Activated naive CD4-positive, alpha-beta T cell treated with anti-CD3 and anti-CD28 coated beads, Interleukin-2, amount 50 U/mL, for 24 hours (primary cell): ENCODE measurements at regions not wholly inside any gene's neighbourhood (a gene's known extent, or its start where the extent isn't known, plus 50 kb on each side); places are given as distances from the start of the nearest gene placed in this dataset.
"Not testable (repeated sequence)": the region's sequence is repeated elsewhere in the genome, so short reads cannot be mapped to it uniquely, and the experiment has no call there.

Source experiments
- H3K27ac Mint-ChIP-seq: one replicate; pipeline ENCODE4 v1.8.0; 2021; ENCODE audit warnings: mild to moderate bottlenecking, mixed read lengths
- H3K27me3 Mint-ChIP-seq: one replicate; pipeline ENCODE4 v1.8.0; 2021; ENCODE audit warnings: mixed read lengths
- H3K36me3 Mint-ChIP-seq: one replicate; pipeline ENCODE4 v1.8.0; 2021; ENCODE audit warnings: mixed read lengths
- H3K4me1 Mint-ChIP-seq: one replicate; pipeline ENCODE4 v1.8.0; 2021; ENCODE audit warnings: mixed read lengths
- H3K4me3 Mint-ChIP-seq: one replicate; pipeline ENCODE4 v1.8.0; 2021; ENCODE audit warnings: mild to moderate bottlenecking, mixed read lengths
- H3K9me3 Mint-ChIP-seq: one replicate; pipeline ENCODE4 v1.8.0; 2021; ENCODE audit warnings: mixed read lengths

DNA sequence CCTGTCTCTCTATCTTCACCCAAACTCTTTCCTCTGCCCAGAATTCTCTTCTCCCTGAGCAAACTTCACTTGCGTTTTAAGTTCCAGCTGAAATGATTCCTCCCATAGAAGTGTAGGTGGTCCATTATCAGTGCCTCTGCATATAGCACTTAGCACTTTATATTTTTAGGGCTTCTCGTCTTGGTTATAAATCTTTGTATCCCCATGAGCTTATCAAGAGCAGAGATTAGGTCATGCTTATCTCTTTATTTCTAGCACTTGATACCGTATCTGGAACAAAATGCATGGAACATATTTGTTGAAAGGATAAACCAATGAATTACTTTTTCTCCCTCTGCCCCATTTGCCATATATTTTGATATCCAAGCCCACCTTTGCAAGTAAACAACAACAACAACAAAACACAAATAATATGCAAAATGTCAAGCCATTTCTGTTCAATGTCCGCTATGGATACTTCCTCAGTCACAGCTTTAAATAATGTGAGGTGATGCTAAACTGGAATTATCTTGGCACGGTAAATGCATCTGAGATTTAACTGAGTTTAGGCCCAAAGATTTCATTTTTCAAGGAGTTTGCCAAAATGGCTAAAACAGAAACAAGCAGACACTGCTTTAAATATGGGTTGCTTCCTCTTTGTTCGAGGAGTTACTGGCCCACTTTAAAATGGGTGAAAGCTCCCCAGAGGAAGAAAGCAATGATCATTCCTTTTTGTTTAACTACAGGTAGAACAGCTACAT, 106.2 kb upstream of the STMND1 start:
- no peak overlapping the region for H3K4me3 Mint-ChIP-seq
- peaks cover 6% of the 10 kb centered on the region for H3K27me3 Mint-ChIP-seq
- peaks cover 2% of the 10 kb centered on the region for H3K9me3 Mint-ChIP-seq
- no peaks in the 10 kb centered on the region for H3K4me1 Mint-ChIP-seq
- H3K36me3 Mint-ChIP-seq: no peaks in the 10 kb centered on the region
- H3K27ac Mint-ChIP-seq: no peak overlapping the region

DNA sequence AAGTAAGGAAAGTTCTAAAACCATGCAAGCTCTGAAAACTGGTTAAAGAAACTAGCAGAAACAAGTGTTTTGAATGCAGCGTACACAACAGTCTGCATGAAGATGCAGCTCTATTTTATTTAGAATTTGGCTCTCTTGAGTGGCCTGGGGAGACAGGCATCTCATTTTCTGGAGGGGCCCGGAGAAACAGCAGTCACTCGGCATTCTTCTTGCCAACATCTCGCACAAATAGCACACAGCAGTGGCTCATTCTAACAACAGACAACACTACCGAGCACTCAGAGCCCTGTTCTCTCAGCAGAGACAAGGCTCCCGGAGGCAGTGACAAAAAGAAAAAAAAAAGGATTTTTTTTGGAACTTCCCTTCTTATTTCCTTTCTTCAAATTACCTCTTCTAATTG, 108.5 kb upstream of the STMND1 start:
- Mint-ChIP-seq H3K27ac (no peak overlapping the region), H3K9me3 (peaks cover 13% of the 10 kb centered on the region), H3K36me3 (peaks cover 1% of the 10 kb centered on the region), H3K4me3 (no peak overlapping the region), H3K4me1 (no peaks in the 10 kb centered on the region), H3K27me3 (peaks cover 7% of the 10 kb centered on the region)

DNA sequence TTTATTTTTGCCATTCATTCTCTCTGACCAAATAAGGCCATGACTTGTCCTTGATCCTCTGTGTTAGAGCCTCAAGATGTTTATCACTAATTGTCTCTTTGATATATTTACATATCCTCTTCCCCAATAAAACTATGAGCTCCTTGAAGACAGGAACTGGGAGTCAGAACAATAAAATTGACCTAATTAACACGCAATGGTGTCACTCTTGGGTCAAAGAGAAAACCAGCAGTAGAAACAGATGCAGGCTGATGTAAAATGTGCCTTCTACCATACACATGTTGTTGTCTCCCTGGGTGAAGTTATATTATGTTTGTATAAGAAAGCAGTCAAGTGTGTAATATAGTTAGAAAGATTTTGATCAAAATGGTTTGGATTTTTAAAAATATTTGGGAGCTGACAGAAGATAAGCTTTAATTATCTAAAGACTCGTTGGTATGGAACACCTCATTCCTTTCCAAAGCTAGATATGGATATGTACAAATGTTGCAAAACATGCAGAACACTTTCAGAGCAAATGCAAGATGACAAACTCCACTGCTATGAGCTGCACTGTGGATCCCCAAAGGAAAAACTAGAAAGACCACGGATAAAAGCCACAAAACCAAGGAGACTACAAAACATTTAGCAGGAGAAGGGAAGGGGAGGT, 109.7 kb upstream of the STMND1 start:
- H3K27me3 Mint-ChIP-seq: peaks cover 7% of the 10 kb centered on the region
- H3K4me1 Mint-ChIP-seq: no peaks in the 10 kb centered on the region
- H3K36me3 Mint-ChIP-seq: peaks cover 1% of the 10 kb centered on the region
- no peak overlapping the region for H3K27ac Mint-ChIP-seq
- H3K9me3 Mint-ChIP-seq: peaks cover 13% of the 10 kb centered on the region
- H3K4me3 Mint-ChIP-seq: no peak overlapping the region

DNA sequence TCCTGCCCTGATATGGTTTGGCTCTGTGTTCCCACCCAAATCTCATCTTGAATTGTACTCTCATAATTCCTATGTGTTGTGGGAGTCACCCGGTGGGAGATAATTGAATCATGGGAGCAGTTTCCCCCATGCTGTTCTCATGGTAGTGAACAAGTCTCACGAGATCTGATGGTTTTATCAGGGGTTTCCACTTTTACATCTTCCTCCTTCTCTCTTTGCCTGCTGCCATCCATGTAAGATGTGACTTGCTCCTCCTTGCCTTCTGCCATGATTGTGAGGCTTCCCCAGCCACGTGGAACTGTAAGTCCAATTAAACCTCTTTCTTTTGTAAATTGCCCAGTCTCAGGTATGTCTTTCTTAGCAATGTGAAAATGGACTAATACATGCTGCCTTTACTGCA, 111.9 kb upstream of the STMND1 start:
- H3K4me1 Mint-ChIP-seq, H3K36me3 Mint-ChIP-seq, H3K27ac Mint-ChIP-seq, H3K4me3 Mint-ChIP-seq: not testable (repeated sequence)
- H3K9me3 Mint-ChIP-seq: peaks cover 13% of the 10 kb centered on the region
- H3K27me3 Mint-ChIP-seq: peaks cover 10% of the 10 kb centered on the region

DNA sequence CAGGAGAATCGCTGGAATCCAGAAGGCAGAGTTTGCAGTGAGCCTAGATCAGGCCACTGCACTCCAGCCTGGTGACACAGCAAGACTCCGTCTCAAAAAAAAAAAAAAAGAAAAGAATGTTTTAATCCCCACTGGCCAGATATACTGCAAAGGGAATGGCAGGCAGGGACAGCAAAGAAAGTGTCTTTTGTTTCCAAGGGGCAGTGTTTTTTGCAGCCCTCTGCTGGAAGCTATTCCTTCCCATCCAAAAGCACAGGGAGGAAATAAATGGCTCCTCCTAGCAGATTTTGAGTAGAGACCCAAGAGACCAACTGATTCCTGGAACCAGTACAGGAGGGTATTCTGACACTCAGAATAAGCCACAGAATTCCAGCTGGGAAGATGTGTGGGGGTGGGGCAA, 112.5 kb upstream of the STMND1 start:
- Mint-ChIP-seq H3K9me3 (peaks cover 13% of the 10 kb centered on the region), H3K27ac (no peak overlapping the region), H3K4me1 (no peaks in the 10 kb centered on the region), H3K36me3 (peaks cover 1% of the 10 kb centered on the region), H3K4me3 (no peak overlapping the region), H3K27me3 (peaks cover 14% of the 10 kb centered on the region)

DNA sequence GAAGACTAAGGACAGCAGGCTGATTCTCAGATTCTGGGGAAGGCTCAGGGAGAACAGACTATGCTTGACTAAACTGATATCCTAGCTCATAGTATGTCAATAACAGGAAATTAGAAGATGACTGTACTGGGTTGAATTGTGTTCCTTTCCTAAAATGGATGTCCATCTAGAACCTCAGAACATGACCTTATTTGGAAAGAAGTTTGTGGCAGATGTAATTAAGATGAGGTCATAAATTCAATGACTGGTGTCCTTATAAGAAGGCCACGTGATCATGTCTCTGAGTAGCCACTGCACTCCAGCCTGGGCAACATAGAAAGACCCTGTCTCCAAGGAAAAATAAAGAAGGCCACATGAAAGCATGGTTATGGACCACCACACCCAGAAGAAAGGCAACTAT, 113.9 kb upstream of the STMND1 start:
- H3K27me3 Mint-ChIP-seq: peaks cover 18% of the 10 kb centered on the region
- no peak overlapping the region for H3K27ac Mint-ChIP-seq
- H3K36me3 Mint-ChIP-seq: peaks cover 1% of the 10 kb centered on the region
- H3K4me3 Mint-ChIP-seq: no peak overlapping the region
- no peaks in the 10 kb centered on the region for H3K4me1 Mint-ChIP-seq
- peaks cover 13% of the 10 kb centered on the region for H3K9me3 Mint-ChIP-seq

DNA sequence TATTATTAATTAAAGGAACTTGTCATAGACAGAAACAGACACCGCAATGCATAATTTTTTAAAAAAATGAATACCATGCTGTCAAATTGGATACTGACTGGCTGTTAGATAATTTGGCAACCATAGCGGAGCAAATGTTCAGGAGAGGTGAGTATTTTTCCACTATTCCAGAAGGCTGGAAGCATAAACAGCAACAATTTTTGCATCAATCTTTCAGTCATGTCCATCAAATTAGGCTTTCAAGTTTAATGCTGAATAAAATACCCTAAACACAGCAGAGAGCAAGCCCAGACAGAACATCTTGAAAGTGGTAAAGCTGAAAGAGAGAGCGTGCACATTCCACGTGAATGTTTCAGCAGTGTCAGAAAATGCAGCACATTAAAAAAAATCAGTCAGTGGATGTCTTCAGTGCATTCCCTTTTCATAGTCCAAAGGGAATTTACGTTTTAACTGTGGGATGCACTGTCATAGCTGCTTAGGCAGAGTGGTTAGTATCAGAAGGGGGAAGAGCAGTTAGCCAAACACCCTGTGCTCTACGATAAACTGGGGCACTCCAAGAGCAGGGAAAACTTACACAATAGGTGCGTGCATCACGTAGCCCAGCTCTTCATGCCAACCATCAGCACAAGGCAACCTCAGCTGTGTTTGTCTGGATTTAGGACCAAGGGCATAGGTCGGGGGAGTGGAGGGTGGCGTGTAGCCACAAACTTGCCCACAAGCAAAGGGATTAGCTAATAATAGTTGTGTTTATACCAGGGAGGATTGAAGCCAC, 116.2 kb upstream of the STMND1 start:
- Mint-ChIP-seq H3K9me3 (peaks cover 11% of the 10 kb centered on the region), H3K4me3 (no peak overlapping the region), H3K4me1 (no peaks in the 10 kb centered on the region), H3K36me3 (peaks cover 1% of the 10 kb centered on the region), H3K27ac (no peak overlapping the region), H3K27me3 (peaks cover 21% of the 10 kb centered on the region)

DNA sequence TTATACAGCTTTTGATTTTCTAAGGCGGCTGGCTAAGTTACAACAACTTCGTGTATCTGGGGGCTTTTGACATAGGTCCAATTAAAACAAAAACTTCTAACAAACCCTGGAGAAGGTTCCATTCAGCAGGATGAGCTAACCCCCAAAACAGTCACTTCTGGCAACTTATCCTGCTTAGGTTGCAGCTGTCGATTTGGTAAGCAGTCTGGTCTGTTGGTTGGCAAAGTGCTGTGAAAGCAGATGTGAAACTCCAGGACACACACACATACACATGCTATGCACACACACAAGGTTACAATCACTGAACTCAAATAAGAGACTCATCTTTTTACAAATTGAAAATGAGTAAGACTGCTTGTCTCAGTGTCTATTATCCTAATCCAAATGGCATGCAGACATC, 119.0 kb upstream of the STMND1 start:
- Mint-ChIP-seq H3K27ac (no peak overlapping the region), H3K4me1 (no peaks in the 10 kb centered on the region), H3K27me3 (peaks cover 34% of the 10 kb centered on the region), H3K9me3 (no peaks in the 10 kb centered on the region), H3K4me3 (no peak overlapping the region), H3K36me3 (no peaks in the 10 kb centered on the region)

DNA sequence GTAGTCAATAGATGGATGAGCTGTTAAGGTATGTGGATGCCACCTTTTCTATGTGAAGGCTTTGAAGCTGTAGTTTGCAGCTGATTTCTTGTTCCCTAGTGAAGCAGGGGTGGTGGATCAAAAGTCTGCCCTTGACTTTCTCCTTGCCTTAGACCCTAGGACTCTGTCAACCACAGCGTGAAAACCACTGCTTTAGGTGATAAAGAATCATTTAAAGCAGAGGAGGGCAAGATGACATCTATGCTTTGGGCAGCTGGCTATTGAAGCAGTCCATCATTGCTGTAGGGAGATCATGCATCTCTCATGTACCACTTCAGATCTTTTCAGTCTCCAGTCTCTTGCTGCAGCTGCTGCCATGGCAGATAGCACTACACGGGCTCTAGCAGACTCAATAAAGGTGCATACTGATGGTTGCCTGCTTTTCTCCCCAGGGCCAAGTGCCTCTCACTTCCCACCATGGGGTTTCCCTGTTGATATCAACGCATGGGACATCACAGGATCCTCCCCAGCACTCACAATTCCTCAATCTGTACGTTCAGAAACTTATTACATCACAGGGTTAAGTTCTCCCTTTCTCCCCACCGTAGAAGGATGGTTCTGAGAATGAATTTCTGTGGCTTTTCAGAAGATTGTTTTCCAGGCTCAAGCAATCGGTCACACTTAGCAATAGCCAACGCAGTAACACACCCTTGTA, 122.0 kb upstream of the STMND1 start:
- Mint-ChIP-seq H3K36me3 (no peaks in the 10 kb centered on the region), H3K4me3 (no peak overlapping the region), H3K9me3 (no peaks in the 10 kb centered on the region), H3K4me1 (no peaks in the 10 kb centered on the region), H3K27ac (peak overlapping the region; percentile 8), H3K27me3 (peaks cover 40% of the 10 kb centered on the region)

DNA sequence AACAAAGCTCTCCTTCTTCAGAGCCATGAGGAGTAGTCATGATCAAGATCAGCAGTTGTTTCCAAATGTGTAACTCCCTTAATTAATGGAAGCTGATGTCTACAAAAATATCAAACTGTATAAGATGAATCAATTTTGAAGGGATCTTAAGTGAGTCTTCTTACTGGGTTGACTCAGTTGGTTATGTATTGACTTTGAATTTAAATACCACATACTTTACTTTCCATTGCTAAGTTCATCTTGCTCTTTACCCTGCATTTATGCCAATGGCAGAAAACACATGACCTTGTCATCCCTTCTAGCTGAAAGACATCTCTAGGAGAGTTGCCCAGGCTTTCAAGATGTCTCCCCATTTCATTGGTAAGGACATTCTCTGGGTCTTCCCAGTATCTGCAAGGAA, 123.2 kb upstream of the STMND1 start:
- H3K27ac Mint-ChIP-seq: no peak overlapping the region
- H3K4me3 Mint-ChIP-seq: no peak overlapping the region
- no peaks in the 10 kb centered on the region for H3K36me3 Mint-ChIP-seq
- H3K9me3 Mint-ChIP-seq: no peaks in the 10 kb centered on the region
- no peaks in the 10 kb centered on the region for H3K4me1 Mint-ChIP-seq
- peaks cover 36% of the 10 kb centered on the region for H3K27me3 Mint-ChIP-seq

DNA sequence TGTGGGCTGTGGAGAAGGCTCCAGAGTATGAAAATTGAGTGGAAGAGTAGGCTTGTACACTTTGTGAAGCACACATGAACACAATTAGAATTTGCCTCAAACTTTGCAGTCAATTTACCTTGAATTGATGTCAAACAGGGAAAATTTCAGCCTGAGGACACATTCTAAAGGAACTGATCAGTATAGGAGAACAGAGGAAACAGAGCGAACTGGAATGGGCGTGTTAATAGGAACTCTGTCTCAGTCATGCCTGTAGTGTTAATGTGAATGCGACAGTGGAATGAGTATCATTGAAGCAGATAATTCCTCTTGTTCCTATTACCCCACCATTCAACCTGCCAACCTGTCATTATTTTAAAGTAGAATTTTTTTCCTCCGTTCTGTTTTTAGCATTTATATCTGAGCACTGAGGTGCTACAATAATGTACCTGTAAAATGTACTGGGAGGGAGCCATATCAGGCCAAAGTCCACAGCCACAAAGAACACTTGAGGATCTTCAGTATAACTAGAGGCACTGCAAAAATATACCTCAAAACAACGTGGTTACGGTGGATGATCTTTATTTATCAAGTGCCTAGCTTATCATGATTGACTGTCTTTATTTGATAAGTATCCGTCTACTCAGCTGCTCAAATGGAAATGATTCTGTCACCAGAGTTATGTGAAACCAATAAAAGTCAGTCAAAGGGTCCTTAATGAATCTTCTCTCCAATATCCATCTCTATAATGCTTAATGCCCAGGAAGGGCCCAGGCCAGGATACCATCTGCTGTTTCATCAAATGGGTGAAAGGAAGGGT, 125.3 kb upstream of the STMND1 start:
- no peaks in the 10 kb centered on the region for H3K4me1 Mint-ChIP-seq
- H3K36me3 Mint-ChIP-seq: no peaks in the 10 kb centered on the region
- no peaks in the 10 kb centered on the region for H3K9me3 Mint-ChIP-seq
- no peak overlapping the region for H3K27ac Mint-ChIP-seq
- H3K27me3 Mint-ChIP-seq: peaks cover 37% of the 10 kb centered on the region
- no peak overlapping the region for H3K4me3 Mint-ChIP-seq

DNA sequence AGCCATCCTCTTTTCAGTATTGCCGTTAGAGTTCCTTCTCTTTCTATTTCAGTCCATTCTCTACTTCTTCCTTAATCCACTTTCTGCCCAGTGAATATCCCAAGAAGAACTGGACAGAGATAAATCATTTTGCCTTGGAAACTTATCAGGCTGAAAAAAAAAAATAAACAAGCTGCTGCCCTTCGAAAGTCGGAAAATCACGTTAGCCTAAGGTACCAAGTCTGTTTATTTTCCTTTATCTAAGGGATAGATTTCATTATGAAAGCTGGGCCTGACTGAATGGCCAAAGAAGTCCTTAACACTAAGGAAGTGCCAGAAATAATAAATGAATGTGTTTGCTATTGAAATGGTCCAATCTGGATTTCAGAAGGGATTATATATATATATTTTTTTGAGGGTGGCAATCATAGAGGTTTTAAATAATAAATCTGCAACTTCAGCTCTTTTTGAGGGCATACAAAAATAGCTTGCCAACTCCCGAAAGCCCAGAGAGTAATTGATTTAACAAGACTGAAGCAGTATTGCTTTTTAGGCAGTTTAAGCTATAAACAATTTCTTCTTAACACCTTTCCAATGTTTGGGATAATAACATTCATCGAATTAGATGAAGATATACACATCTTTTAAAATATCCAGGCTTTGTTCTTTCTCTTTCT, 127.0 kb upstream of the STMND1 start:
- no peak overlapping the region for H3K27ac Mint-ChIP-seq
- peaks cover 28% of the 10 kb centered on the region for H3K27me3 Mint-ChIP-seq
- no peaks in the 10 kb centered on the region for H3K4me1 Mint-ChIP-seq
- no peaks in the 10 kb centered on the region for H3K36me3 Mint-ChIP-seq
- no peaks in the 10 kb centered on the region for H3K9me3 Mint-ChIP-seq
- no peak overlapping the region for H3K4me3 Mint-ChIP-seq

DNA sequence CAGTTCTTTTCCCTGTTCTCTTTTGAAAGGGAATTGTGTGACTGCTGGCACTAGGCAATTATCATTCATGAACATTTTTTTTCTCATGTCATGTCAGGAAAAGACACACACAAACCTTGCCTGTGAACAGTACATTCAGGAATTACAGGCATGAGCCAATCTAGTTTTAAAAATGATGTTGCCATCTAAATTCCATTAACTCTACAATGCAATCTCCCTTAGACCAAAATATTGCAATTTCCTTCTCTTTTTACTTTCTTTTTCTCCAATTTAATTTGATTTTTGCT, 127.5 kb upstream of the STMND1 start:
- H3K9me3 Mint-ChIP-seq: no peaks in the 10 kb centered on the region
- H3K4me3 Mint-ChIP-seq: no peak overlapping the region
- H3K27ac Mint-ChIP-seq: no peak overlapping the region
- H3K36me3 Mint-ChIP-seq: no peaks in the 10 kb centered on the region
- peaks cover 25% of the 10 kb centered on the region for H3K27me3 Mint-ChIP-seq
- no peaks in the 10 kb centered on the region for H3K4me1 Mint-ChIP-seq

DNA sequence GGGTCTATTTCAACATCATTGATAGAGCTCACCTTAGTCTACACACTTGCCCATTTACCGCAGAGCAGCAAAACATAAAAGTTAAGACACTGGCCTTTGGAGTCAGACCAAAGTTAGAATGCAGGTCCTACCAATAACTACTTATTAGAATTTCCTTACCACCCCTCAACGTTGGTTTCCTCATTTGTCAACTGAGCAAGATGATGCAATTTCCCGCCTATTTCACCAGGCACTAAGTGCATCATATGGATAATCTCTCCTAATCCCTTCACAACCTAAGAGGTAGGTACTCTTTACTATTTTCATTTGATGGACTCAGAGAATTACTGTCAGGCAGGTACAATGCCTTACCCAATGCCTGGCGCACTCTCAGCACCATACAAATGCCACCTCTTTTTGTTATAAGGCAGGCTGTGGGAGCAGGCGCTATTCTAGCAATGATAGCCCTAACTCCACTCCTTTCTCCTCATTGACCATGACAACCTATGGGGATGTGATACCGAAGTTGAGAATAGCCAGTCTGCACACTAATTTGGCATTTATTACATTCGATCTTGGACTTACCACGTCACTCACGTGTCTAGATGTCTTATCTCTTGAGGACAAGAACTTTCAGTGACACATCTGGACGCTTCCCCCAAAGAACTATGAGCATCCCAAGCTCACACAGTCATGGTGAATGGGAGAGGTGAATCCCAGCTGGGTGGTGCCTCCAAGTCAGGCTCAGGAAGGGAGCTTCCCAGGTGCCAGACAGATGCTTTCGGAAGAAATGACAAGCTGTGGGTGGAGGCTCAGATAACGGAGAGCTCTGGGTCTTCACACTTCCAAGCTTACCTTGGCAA, 128.1 kb upstream of the STMND1 start:
- Mint-ChIP-seq H3K36me3 (no peaks in the 10 kb centered on the region), H3K27me3 (peaks cover 21% of the 10 kb centered on the region), H3K4me1 (no peaks in the 10 kb centered on the region), H3K27ac (no peak overlapping the region), H3K9me3 (no peaks in the 10 kb centered on the region), H3K4me3 (no peak overlapping the region)
